ENCODE measurements at regions not wholly inside any gene's neighbourhood (a gene's known extent, or its start where the extent isn't known, plus 50 kb on each side); places are given as distances from the start of the nearest gene placed in this dataset.

DNA sequence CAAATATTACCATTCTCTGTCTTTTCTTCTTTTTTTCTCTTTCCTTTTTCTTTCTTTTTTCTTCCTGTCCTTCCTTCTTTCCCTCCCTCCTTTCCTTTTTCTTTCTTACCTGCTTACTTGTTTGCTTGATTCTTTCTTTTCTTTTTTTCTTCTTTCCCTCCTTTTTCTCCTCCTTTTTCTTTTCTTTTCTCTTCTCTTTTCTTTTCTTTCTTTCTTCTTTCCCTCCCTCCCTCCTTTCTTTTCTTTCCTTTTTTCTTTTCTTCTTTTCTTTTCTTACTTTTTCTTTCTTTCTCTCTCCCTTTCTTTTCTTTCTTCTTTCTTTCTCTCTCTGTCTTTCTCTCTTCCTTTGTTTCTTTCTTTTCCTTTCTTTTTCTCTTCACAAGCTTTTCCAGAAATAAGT, 697.4 kb upstream of the ADGRL3 start:
- no peak for DNase-seq (ENCODE audit: low spot score)

DNA sequence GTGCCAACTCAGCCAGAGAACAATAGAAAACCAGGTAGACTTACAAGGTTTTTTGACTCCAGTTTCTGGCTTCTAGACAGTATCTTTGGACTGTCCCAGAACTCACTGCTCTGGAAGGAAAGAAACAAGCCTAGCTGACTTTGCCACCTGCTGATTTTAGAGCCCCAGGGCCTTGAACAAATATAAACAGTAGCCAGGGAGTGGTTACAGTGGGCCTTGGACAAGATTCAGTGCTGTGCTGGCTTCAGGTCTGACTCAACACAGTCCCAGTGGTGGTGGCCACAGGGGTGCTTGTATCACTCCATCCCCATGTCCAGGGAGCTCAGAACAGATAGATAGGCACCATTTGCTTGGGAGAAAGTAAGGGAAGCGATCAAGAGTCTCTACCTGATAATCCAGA, 694.1 kb upstream of the ADGRL3 start:
- DNase-seq (ENCODE audit: low spot score), result no peak

DNA sequence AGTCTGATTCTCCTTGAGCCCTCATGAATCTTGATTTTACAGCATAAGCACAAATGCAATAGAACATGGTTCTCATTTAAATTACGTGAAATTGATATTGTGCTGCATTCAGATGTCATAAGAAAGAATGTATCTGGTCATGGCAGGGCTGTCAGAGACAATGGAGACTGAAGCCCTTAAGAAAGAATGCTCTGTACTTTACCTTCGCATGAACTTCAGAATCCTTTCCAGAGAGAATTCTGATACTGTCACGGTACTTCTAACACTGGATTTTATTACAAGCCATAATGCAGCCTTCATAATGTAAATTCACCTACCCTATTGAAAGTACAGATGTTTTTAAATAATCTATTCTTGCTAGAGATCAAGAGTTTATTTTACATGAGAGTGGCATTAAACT, 677.9 kb upstream of the ADGRL3 start:
- no peak for DNase-seq (ENCODE audit: low spot score)

- no peak for DNase-seq (ENCODE audit: low spot score)
Observed at GRCh38 chr4:60531776-60532379, 668.2 kb upstream of the ADGRL3 start.

DNA sequence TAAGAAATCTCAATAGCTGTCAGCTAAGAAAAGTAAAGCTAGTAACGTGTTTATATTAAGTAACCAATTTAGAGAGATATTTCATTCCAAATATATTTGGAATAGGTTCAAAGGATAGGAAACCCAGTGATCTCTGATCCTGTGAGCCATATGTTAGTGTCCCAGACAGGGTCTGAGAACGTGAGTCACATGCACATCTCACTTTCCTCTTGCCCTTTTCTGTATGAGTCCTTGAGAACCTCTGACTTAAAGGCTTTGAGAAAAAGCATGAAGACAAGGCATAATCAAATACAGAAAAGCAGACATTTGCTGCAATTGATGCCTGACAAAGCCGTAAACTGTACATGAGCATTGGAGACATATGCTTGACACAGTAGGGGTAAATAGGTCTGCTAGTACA, 655.1 kb upstream of the ADGRL3 start:
- DNase-seq (ENCODE audit: low spot score), result no peak

GRCh38 chr4:60562334-60562733, 637.8 kb upstream of the ADGRL3 start:
- DNase-seq (ENCODE audit: low spot score), result no peak

DNA sequence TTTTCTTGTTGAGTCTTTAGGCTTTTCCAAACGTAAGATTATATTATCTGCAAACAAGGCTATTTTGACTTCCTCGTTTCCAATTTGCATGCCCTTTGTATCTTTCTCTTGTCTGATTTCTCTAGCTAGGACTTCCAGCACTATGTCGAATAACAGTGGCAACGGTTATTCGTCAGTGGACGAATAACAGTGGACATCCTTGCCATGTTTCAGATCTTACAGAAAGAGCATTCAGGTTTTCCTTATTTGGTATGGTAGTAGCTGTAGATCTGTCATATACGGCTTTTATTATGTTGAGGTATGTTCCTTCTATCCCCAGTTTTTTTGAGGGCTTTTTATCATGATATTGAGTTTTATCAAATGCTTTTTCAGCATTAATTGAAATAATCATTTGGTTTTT, 634.6 kb upstream of the ADGRL3 start:
- DNase-seq (ENCODE audit: low spot score), result no peak

GRCh38 chr4:60575336-60575735, 624.8 kb upstream of the ADGRL3 start:
- no peak for DNase-seq (ENCODE audit: low spot score)

DNA sequence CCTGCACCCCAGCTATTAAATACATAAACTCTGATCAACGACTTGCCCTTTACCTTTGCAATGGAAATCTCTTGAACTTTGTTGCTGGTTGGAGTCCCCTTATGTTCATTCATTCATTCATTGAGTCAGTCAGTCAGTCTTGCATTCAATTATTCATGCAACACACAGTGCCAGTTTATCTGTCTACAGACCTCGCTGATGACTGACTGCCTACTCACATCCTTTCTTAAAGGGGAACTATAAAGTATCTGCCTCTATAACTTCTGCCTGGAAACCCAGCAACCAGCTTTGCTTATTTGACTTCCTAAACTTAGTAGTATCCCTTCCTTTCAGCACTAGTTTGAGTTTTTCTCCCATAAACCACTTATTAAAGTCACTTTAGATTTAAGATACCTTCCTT, 620.8 kb upstream of the ADGRL3 start:
- DNase-seq (ENCODE audit: low spot score), result no peak

DNA sequence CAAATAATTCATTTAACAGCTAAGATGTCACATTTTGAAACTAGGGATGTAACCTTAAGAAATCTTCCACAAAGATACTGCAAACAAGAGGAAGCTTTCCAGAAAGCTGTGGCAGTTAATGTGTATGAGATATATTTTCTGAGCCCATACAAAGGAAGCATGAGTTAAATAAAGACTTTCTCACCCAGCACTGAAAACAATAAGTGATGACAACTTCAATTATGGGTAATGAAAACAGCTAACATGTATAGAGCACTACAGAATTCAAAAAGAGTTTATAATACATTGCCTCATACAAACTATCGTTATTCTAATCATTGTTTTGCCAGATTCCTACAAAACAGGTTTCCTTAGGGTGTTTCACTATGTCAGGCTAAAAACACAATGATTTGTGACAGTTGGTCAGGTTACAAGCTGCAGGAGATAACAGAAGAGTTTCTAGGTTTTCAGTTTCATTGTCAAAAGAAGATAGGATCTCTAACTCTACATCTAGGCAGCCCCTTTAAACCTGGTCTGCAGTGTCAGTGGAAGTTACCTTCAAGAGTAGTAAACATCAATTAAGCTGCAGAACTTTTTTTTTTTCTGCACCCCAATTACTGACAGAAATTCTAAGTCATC, 618.1 kb upstream of the ADGRL3 start:
- no peak for DNase-seq (ENCODE audit: low spot score)

DNA sequence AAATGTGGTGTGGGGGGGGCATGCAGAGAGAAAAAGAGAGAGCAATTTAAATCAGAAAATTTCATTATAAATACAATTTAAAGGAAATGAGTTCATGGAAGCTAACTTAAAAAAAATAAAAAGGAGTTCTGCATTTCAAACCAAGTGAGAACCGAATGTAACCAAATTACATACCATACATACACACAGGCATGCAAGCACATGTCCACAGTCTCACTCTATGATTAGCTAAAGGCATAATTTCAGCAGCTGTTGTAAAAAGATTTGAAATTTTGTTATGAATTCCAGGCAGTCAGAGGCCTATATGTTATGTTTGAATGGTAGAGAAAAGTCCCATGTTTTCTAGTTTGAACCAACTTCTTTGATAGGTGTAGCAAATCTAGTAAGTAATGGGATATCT, 611.6 kb upstream of the ADGRL3 start:
- DNase-seq (ENCODE audit: low spot score), result no peak

GRCh38 chr4:60589425-60589824, 610.7 kb upstream of the ADGRL3 start:
- DNase-seq (ENCODE audit: low spot score), result no peak

DNA sequence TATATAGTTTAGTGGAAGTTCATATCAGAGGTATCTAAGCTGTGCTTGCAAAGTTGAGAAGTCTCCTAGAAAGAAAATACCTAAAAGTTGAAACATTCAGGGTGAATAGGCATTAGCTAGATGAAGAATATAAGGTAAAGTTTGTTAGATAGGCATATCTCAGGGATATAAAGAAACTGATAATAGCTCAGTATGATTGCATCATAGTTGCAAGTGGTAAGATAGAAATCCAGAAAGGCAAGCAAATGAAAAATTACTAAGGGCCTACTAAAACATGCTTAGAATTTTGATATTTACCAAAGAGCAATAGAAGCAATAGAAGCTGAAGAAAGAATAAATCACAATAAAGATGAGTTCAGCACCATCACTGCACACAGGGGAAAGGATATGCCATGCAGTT, 610.0 kb upstream of the ADGRL3 start:
- no peak for DNase-seq (ENCODE audit: low spot score)

DNA sequence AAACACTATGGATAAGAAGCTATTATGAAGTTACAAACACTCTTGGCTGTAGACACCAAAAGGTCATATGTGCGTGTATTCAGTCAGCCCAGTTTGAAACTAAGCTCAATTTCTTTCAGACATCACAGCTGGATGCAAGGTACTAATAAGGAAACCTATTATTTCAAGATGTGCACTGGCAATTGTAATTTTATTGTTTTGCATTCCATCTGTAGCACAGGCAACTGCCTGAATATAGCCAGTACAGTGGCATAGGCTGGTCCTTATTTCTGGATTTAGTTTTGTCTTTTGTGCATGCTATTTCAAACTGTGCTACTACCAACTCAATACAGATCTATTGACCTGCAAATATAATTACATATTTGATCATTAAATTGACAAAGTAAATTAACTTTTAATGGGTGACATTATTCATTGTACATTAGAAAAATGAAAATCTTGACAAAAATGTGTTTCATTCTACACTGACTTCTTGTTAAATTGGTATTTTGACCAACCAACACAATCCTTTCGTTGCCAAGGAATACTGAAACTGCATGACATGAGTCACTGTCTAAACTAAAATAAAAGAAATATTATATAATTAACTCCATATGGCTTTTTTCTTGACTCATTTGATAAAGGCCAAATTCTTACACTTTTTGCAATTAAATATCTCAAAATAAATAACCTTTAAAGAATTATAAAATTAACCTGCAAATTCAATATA, 594.3 kb upstream of the ADGRL3 start:
- no peak for DNase-seq (ENCODE audit: low spot score)

- DNase-seq (ENCODE audit: low spot score), result no peak
Observed at GRCh38 chr4:60611762-60612496, 588.2 kb upstream of the ADGRL3 start.

- DNase-seq (ENCODE audit: low spot score), result no peak
Observed at GRCh38 chr4:60617731-60618130, 582.4 kb upstream of the ADGRL3 start.

- DNase-seq (ENCODE audit: low spot score), result no peak
Observed at GRCh38 chr4:60619531-60620305, 580.4 kb upstream of the ADGRL3 start.

DNA sequence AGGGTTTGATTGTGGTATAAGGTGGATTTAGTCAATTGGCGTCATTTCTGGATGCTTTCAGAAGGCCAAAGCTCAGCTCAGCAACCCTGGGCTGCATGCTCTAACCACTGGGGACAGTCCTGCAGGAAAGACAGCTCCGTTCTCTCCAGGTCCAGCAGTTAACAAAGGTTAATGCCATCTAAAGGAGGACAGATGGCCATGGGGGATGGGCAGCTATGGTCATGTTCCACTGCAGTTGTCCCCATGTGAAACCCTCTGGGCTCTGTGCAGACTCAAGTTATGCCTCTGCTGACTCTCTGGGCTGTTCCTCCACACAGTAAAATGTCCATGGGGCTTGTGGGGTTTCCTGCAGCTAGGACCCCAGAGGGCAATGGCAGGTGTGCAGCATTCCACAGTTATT, 562.1 kb upstream of the ADGRL3 start:
- no peak for DNase-seq (ENCODE audit: low spot score)

GRCh38 chr4:60648774-60649173, 551.4 kb upstream of the ADGRL3 start:
- DNase-seq (ENCODE audit: low spot score), result no peak

DNA sequence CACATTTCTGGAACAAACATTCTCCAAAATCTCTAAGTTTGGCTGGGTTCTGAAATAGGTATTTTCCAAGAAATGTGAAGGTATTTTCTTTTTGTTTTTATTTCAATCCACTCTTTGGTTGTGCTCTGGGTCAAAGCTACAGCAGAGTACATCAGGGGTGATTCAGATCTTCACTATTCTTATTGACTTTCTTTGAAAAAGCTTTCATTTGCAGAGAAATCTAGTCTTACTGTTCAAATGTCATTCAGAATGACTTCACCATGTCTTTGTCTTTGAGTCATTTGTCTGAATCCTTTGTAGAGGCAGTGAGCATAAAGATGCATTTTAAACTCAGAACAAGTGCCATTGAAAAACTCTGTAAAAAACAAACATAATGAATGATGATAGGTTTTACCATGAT, 547.2 kb upstream of the ADGRL3 start:
- no peak for DNase-seq (ENCODE audit: low spot score)

DNA sequence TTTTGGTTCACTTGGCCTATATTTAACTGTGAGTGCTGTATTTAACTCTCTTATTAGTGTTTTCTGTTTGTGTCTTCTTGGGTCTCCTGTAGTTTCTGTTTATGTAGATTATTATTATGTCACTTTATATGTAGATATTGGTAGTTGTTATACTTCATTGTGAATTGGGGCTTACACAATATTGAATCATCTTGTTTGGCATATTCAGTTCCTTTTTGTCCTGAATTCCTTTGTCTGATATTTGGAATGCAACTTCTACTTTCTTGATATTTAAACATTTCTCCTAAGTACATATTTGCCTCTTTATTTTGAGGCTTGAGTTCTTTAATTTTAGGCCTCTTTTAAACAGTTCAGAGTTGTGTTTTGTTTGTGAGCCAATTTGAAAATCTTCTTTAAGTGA, 544.8 kb upstream of the ADGRL3 start:
- no peak for DNase-seq (ENCODE audit: low spot score)

DNA sequence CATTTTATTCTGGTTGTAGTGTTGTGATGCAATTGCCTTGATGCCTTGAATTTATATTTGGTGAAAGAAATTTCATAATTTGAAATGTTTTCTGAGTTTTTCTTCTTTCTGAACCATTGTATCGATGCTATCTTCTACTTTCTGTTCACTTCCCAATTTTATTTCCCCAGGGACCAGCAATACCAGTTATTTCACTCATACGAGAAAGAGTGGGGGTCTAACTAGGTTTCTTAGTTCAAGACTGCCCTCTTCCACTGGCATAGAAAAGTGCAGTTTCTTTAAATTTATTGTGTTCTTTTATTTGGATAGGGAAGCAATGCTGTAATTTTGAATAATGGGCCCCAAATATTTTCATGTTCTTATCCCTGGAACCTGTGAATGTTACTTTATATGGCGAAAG, 544.0 kb upstream of the ADGRL3 start:
- no peak for DNase-seq (ENCODE audit: low spot score)
